HG03354 (cell line): ENCODE measurements at regions not wholly inside any gene's neighbourhood (a gene's known extent, or its start where the extent isn't known, plus 50 kb on each side); places are given as distances from the start of the nearest gene placed in this dataset.

ENCODE experiments used
- ATAC-seq: cut with Tn5 transposase; IDR thresholded peaks from one replicate; pipeline ENCODE4 v1.9.1; 2021; ENCODE audit warnings: mild to moderate bottlenecking; ENCODE audit not compliant: unreplicated experiment, poor library complexity, severe bottlenecking

GRCh38 chr1:87652176-87652575, 323.5 kb downstream of the LMO4 start:
- no peak for ATAC-seq

GRCh38 chr1:87665151-87665550, 336.5 kb downstream of the LMO4 start:
- ATAC-seq = no peak

GRCh38 chr1:87666681-87667080, 338.0 kb downstream of the LMO4 start:
- ATAC-seq = no peak

GRCh38 chr1:87669674-87670073, 341.0 kb downstream of the LMO4 start:
- no peak for ATAC-seq

- ATAC-seq = no peak
Measured at GRCh38 chr1:87673309-87673708, 344.6 kb downstream of the LMO4 start.

GRCh38 chr1:87673748-87674147, 345.1 kb downstream of the LMO4 start:
- no peak for ATAC-seq

- ATAC-seq = no peak
Measured at GRCh38 chr1:87674791-87675190, 346.1 kb downstream of the LMO4 start.

- no peak for ATAC-seq
Measured at GRCh38 chr1:87678266-87678665, 349.6 kb downstream of the LMO4 start.

- no peak for ATAC-seq
Measured at GRCh38 chr1:87682565-87682964, 353.9 kb downstream of the LMO4 start.

- ATAC-seq = no peak
Measured at GRCh38 chr1:87683196-87683956, 354.7 kb downstream of the LMO4 start.

GRCh38 chr1:87684194-87684593, 355.5 kb downstream of the LMO4 start:
- ATAC-seq = no peak

GRCh38 chr1:87684713-87685205, 356.1 kb downstream of the LMO4 start:
- ATAC-seq = no peak

GRCh38 chr1:87685311-87686135, 356.8 kb downstream of the LMO4 start:
- no peak for ATAC-seq

GRCh38 chr1:87686136-87686495, 357.4 kb downstream of the LMO4 start:
- no peak for ATAC-seq

GRCh38 chr1:87686671-87687070, 358.0 kb downstream of the LMO4 start:
- no peak for ATAC-seq

- ATAC-seq = no peak
Measured at GRCh38 chr1:87688136-87688535, 359.5 kb downstream of the LMO4 start.

- no peak for ATAC-seq
Measured at GRCh38 chr1:87689487-87689886, 360.8 kb downstream of the LMO4 start.

GRCh38 chr1:87696483-87696882, 367.8 kb downstream of the LMO4 start:
- ATAC-seq = no peak

GRCh38 chr1:87702455-87702854, 373.8 kb downstream of the LMO4 start:
- ATAC-seq = no peak

- no peak for ATAC-seq
Measured at GRCh38 chr1:87705233-87705632, 376.6 kb downstream of the LMO4 start.

GRCh38 chr1:87706203-87706602, 377.5 kb downstream of the LMO4 start:
- no peak for ATAC-seq
